Cardiac fibroblast (primary cell): ENCODE measurements at regions not wholly inside any gene's neighbourhood (a gene's known extent, or its start where the extent isn't known, plus 50 kb on each side); places are given as distances from the start of the nearest gene placed in this dataset.

Experiments
- DNase-seq, 2 donors: peaks; one replicate each; pipeline versions ENCODE4 v3.0.0 to v3.0.0-alpha.2; 2010; ENCODE audit warnings: low read depth in 2 of 2
- H3K4me3 ChIP-seq, 2 donors: replicated peaks in 1 of 2; 1 replicate in 1 of 2; 2 replicates in 1 of 2; pipeline ENCODE4 v1.5.1; 2011; ENCODE audit warnings: low read depth in 2 of 2, low read length in 2 of 2, mild to moderate bottlenecking in 2 of 2, moderate library complexity in 1 of 2
- TF ChIP-seq, protein P1 (sequence below): IDR thresholded peaks from one replicate; pipeline ENCODE4 v1.5.1; 2011; ENCODE audit warnings: low read depth, mild to moderate bottlenecking, low read length, inconsistent platforms

GRCh38 chr2:160562730-160563129 is 69.1 kb upstream of the RBMS1 start:
- peak in 1 of 2 donors; percentile 33 for DNase-seq
- TF ChIP-seq, protein P1, sequence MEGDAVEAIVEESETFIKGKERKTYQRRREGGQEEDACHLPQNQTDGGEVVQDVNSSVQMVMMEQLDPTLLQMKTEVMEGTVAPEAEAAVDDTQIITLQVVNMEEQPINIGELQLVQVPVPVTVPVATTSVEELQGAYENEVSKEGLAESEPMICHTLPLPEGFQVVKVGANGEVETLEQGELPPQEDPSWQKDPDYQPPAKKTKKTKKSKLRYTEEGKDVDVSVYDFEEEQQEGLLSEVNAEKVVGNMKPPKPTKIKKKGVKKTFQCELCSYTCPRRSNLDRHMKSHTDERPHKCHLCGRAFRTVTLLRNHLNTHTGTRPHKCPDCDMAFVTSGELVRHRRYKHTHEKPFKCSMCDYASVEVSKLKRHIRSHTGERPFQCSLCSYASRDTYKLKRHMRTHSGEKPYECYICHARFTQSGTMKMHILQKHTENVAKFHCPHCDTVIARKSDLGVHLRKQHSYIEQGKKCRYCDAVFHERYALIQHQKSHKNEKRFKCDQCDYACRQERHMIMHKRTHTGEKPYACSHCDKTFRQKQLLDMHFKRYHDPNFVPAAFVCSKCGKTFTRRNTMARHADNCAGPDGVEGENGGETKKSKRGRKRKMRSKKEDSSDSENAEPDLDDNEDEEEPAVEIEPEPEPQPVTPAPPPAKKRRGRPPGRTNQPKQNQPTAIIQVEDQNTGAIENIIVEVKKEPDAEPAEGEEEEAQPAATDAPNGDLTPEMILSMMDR, result no peak
- H3K4me3 ChIP-seq, result no peak overlapping the region

GRCh38 chr2:160564591-160564990 is 71.0 kb upstream of the RBMS1 start:
- TF ChIP-seq, protein P1, result no peak
- no peak overlapping the region for H3K4me3 ChIP-seq
- DNase-seq, result no peak

GRCh38 chr2:160565099-160565845 is 71.7 kb upstream of the RBMS1 start:
- TF ChIP-seq, protein P1, result no peak
- no peak for DNase-seq
- no peak overlapping the region for H3K4me3 ChIP-seq

- peak; percentile 71 to 82 for DNase-seq
- TF ChIP-seq, protein P1, result no peak
- H3K4me3 ChIP-seq, result no peak overlapping the region
These were observed 73.1 kb upstream of the RBMS1 start for GRCh38 chr2:160566717-160567116.

- TF ChIP-seq, protein P1, result no peak
- no peak overlapping the region for H3K4me3 ChIP-seq
- no peak for DNase-seq
These were observed 75.2 kb upstream of the RBMS1 start for GRCh38 chr2:160568856-160569255.

DNA sequence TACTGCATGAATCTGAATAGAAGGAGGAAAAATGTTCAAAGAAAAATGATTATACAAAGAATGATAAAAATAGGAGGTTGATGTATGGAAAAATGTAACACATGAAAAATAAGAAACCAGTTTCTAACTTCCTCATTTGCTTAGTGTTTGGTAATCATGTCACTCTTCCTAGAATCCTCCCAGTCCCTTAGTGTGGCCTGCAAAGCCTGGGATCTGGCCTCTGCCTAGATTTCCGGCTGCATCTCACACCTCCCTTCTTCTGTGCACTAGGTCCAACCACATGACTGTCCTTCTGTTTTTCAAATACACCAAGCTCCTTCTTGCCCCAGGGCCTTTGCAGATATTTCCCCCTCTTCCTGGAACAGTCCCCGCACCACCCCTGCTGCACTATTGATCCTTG is 76.8 kb upstream of the RBMS1 start:
- TF ChIP-seq, protein P1, result no peak
- no peak for DNase-seq
- H3K4me3 ChIP-seq, result no peak overlapping the region
